Epithelial cell of esophagus (primary cell): ENCODE measurements at regions not wholly inside any gene's neighbourhood (a gene's known extent, or its start where the extent isn't known, plus 50 kb on each side); places are given as distances from the start of the nearest gene placed in this dataset.

Source experiments
- DNase-seq: peaks from one replicate; pipeline ENCODE4 v3.0.0; 2010; ENCODE audit warnings: low read depth
- H3K4me3 ChIP-seq: 2 replicates; pipeline ENCODE4 v1.5.1; 2011; ENCODE audit warnings: mild to moderate bottlenecking, low read length, control low read depth
- TF ChIP-seq, protein P1 (sequence below): IDR thresholded peaks from 2 replicates; pipeline ENCODE4 v1.5.1; 2011; ENCODE audit warnings: low read depth, mild to moderate bottlenecking, low read length, control low read depth, inconsistent platforms; ENCODE audit not compliant: insufficient read depth; ENCODE audit errors: missing control alignments

DNA sequence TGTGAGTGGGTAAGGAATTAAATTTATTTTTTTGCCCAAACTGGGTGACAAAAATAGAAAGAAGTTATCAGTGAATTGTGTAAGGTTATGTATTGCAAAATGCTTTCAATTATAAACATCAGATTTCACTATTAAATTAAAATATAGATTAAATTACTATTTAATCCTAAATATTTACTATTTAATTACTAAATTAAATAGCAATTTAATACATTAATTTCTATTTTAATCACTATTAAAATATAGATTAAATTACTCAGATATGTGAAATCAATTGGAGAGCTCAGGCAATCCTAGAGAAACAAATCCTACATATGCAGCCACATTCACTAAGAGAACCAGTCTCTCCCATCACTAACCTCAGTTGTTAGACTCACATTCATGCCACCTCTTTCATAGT is 2075.8 kb downstream of the MRPL39 start:
- no peak overlapping the region for H3K4me3 ChIP-seq
- TF ChIP-seq, protein P1, sequence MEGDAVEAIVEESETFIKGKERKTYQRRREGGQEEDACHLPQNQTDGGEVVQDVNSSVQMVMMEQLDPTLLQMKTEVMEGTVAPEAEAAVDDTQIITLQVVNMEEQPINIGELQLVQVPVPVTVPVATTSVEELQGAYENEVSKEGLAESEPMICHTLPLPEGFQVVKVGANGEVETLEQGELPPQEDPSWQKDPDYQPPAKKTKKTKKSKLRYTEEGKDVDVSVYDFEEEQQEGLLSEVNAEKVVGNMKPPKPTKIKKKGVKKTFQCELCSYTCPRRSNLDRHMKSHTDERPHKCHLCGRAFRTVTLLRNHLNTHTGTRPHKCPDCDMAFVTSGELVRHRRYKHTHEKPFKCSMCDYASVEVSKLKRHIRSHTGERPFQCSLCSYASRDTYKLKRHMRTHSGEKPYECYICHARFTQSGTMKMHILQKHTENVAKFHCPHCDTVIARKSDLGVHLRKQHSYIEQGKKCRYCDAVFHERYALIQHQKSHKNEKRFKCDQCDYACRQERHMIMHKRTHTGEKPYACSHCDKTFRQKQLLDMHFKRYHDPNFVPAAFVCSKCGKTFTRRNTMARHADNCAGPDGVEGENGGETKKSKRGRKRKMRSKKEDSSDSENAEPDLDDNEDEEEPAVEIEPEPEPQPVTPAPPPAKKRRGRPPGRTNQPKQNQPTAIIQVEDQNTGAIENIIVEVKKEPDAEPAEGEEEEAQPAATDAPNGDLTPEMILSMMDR, result no peak
- no peak for DNase-seq

DNA sequence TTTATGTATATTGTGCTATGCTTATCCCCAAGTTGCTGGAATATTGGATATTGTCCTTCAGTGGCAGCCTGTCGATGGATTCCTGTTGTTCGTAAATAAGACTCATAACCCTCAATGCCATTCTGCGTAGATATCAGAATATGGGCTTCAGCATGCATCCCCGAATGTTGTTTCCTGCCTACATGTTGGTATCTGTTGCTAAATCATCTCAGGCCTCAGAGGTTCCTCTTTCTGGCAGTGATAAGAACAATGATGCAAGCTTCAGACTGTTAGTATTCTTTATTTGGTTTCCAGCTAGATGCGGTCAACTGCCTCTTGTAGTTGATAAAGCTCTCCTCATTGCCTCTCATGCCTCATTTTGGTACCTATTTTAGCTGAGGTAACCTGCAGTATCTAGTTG is 2082.6 kb downstream of the MRPL39 start:
- no peak overlapping the region for H3K4me3 ChIP-seq
- no peak for DNase-seq
- TF ChIP-seq, protein P1, result no peak

- DNase-seq, result no peak
- TF ChIP-seq, protein P1, result no peak
- no peak overlapping the region for H3K4me3 ChIP-seq
Measured at GRCh38 chr21:23522751-23523150, 2084.5 kb downstream of the MRPL39 start.

DNA sequence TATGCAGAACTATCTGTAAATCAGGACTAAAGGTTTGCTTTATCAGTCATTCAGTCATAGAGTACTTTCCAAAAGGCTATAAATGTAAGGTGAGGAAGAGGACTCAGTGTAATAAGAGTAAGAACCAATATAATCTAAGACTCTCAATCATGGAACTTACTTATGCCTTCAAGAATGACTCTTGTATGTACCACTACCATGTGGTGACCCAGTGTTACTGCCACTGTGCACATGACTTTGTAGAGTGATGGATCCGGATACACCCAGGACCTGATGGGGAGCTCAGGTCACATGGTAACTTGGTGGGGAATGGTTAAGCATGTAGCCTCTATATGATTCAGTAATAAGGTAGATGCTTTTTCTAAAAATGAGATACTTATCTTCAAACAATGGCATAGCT is 2099.8 kb downstream of the MRPL39 start:
- DNase-seq, result no peak
- TF ChIP-seq, protein P1, result no peak
- H3K4me3 ChIP-seq, result no peak overlapping the region

DNA sequence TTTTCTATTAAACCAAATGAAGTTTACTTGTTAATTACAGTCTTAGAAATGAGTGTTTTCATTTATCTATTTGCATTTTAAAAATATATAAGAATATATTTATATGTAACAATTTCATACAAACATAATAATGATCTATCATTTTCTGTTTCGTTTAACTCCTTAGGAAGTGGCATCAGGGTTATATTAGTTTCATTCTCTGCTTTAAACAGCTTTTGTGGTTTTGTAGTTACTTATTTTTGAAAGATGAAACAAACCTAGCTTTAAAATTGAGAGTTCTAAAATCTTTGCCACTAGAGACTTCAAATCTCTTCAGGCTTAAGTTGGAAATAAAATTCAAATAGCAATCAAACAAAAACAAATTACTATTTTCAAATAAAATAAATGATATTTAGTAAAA is 2110.6 kb downstream of the MRPL39 start:
- TF ChIP-seq, protein P1, result no peak
- H3K4me3 ChIP-seq, result no peak overlapping the region
- no peak for DNase-seq

- no peak for DNase-seq
- TF ChIP-seq, protein P1, result no peak
- no peak overlapping the region for H3K4me3 ChIP-seq
Measured at GRCh38 chr21:23488245-23488644, 2119.0 kb downstream of the MRPL39 start.

DNA sequence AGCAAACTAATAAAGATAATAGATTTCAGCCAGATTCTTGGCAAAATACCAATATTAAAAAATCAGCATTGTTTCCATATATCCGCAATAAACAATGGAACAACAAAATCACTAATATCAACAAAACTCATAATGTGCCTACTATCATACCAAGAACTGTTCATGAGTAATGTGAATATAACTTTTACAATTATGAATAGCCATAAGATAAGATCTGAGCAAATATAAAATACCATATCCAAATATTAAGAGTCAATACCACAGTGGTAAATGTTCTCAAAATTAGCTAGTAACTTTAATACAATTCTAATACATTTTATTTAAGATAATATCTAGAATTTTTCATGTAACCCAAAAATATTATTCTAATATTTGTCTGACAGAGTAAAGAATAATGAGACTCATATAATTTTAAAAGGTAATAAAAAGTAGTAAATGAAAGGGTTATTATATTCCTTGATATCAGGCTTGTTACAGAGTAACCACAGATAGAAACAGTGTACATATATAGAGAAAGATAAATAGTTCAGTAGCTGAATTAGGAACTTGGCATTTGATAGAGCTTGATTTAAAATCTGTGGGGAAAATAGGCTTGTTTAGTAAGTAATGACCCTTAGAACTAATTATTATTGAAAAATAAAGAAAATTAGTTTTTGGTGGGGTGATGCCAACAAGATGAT is 2126.6 kb downstream of the MRPL39 start:
- no peak overlapping the region for H3K4me3 ChIP-seq
- TF ChIP-seq, protein P1, result no peak
- no peak for DNase-seq
